HG03039 (cell line): ENCODE measurements at regions not wholly inside any gene's neighbourhood (a gene's known extent, or its start where the extent isn't known, plus 50 kb on each side); places are given as distances from the start of the nearest gene placed in this dataset.

Experiments
- ATAC-seq: cut with Tn5 transposase; IDR thresholded peaks from one replicate; pipeline ENCODE4 v1.9.1; 2021; ENCODE audit warnings: mild to moderate bottlenecking, moderate library complexity; ENCODE audit not compliant: unreplicated experiment

DNA sequence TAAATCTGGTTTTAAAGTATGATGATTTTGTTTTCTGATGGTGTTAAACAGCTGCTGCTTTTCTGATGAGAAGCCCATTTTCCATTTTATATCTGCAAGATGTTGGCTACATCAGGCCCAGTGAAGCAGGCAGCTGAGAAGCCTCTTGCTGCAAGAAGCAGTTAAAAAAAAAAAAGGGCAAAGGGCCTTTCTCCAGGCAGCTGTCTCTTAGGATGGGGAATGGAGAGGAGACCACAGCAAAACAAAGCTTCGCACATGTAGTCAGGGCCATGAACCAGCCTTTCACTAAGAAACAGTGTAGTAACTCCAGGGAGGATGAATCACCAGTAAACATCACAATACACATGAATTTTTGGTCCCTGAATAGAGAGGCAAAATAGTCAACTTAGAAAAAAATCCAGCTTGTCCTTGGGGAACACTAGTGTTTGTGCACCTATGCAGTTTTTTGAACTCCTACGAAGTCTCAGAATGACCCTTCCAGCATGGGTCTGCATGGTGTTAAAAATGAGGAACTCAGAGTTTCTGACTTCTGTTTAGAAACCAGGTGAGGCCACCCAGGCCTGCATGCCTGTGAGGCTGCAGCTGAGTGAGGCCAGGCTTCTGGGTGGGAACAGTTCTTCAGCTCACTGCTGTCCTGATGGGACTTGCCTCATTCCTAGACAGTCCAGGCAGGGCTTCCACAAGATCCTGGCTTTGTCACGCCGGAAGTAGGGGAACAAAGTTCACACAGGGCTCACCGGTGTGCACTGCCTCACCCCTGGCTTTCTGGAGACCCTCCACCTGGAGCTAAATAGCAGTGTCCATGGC, 518.7 kb downstream of the MCTP2 start:
- no peak for ATAC-seq

DNA sequence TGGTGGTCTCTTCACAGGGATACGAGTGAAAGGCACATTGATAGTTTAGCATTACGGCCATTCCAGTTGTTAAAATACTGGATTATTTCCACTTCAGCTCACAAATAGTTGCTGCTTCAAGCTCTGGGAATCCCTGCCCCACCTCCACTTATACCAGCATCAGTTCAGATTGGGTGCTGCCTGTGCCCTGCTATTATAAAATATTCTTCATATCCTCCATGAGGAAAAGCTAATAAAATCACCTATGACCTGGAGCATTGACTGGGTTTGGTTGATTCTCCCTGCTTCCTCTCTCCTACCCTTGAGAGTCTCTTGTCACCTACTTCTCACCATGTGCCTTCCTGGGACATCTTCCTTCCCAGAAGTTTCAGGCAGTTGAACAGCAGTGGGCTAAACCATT, 529.0 kb downstream of the MCTP2 start:
- ATAC-seq = no peak

DNA sequence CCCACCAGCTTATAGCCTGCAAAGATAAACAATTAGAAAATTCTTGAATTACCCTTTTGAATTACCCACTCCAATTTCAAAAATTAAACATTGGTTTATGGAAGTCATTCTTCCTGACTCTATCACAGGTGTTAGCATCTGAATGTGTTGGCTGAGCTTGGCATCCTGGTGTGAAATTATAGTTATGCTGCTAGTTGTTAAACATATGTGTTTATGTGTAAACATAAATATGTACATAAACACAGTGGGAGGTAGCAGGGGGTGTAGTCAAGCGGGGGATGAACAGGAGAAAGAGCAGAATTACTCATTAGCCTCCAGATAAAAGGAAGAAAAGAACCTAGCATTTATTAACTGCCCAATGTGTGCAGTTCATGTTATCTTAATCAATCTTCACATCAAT, 530.2 kb downstream of the MCTP2 start:
- ATAC-seq = no peak

GRCh38 chr15:94769089-94769488, 537.7 kb downstream of the MCTP2 start:
- ATAC-seq = no peak

DNA sequence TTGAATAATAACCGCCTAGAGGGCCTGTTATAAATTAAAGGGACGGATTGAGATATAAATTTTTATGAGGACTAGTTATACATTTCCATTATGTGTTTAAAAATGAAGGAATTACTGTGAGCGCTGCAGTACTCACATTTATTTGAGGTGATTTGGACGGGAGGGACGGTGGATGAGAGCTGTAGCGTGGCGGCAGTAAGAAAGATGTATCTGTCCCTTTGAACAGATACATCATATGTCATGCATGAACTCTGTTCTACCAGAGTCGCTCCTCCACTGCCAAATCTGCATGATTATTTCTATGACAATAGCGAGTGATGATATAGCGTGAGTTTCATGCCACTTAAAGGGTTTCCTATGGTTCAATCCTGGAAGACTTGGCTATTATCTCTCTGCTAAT, 538.8 kb downstream of the MCTP2 start:
- ATAC-seq = no peak

- no peak for ATAC-seq
These were observed 545.7 kb downstream of the MCTP2 start for GRCh38 chr15:94777037-94777436.

GRCh38 chr15:94778840-94779239, 547.5 kb downstream of the MCTP2 start:
- ATAC-seq = no peak

GRCh38 chr15:94780166-94780565, 548.8 kb downstream of the MCTP2 start:
- no peak for ATAC-seq

DNA sequence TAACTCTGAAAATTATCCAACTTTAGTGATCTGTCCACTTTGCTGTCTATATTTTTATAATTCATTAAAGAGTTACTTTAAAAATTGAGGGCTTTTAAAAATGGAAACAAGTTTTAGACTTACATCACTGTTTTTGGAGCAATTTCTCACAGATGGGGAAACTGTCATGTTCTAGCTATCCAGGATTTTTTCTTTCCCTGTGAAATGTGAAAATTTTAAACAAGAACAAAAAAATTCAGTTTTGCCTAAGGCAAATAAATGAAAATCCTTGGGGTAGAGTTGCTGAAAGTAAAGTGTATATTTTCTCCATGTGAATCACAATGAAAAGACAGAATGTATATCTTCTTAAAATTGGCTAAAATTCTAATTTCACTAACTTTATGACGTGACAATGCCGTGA, 553.7 kb downstream of the MCTP2 start:
- ATAC-seq = no peak

DNA sequence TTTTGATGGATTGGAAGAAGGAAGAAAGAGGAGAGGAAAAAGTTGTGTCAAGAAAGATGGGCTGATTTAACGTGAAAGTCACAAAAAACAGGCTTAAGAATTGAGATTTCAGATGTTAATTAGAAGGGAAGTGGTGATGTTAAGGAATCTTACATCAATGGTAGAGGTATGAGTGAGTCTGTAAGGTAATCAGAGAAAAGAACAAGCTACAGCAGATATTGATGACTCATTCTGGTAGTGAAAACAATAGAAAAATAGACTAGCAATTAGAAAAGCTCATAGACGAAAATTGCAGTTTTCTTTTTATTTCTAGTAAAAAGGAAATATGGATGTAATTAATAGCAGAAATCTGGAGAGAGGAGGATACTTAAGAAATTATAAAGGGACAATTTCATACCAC, 559.6 kb downstream of the MCTP2 start:
- ATAC-seq = no peak

DNA sequence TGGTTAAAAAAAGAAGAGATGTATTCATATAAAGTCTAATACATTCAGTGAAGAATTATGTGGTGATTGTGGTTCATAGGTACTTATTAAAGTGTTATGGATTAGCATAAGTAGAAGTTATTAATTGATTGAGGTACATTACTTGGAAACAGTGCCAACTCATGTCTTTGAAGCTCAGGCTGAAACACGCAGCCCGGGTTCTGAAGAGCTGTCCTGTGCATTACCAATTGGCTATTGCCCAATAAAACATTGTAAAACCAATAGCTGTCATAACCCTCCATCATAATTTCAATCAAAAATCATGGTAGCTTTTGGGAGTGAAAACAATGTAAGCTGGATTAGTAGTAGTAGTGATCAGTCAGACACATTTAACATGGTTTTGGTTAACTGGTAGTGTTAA, 560.1 kb downstream of the MCTP2 start:
- ATAC-seq = no peak

DNA sequence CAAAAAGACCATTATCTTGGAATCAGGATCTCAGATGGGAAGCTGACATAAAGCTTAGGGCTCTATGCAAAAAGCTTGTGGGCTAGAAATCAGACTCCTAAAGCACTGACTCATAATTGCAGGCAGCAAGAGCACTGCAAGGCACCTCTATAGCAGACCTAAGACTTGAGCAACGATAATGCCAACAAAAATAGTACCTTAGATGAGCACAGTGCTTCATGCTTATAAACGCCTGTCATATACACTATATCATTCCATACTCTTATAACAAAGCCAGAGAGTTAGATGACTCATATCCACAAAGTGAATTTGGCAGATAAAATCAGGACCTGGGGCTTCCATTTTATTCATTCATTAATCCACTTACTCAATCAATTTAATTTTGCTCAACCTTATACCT, 560.8 kb downstream of the MCTP2 start:
- no peak for ATAC-seq

- no peak for ATAC-seq
These were observed 561.8 kb downstream of the MCTP2 start for GRCh38 chr15:94793207-94793606.

DNA sequence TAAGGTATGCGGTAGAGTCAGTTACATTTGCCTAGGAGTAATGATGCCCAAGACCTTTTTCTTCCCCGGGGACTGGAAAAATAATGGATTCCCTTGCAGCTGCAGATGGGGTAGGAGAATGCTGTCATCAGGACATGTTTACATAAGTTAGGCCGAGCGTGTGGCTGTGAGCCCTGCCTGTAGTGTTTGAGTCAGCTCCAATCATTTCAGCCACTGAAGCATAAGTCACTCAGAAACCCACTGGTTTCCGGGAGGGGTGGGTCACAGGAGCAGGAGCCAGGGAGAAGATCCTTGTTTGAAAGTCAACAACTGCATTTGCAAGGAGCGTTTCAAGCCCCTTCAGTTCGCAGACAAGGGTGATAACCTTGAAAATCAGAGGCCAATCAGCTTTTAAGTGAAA, 562.3 kb downstream of the MCTP2 start:
- ATAC-seq = no peak

DNA sequence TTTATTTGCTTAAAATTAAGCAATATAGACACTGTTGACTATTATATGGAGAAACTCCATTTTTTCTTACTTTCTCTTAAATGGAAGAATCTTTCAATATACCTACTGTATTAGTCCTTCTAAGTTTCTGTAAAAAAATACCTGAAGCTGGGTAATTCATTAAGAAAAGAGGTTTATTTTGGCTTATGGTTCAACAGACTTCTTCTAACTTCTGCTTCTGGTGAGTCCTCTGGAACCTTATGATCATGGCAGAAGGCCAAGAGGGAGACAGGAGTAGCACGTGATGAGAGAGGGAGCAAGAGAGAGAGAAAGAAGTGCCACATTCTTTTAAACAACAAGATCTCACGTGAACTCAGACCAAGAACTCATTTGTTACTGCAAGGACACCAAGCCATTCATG, 573.3 kb downstream of the MCTP2 start:
- no peak for ATAC-seq

DNA sequence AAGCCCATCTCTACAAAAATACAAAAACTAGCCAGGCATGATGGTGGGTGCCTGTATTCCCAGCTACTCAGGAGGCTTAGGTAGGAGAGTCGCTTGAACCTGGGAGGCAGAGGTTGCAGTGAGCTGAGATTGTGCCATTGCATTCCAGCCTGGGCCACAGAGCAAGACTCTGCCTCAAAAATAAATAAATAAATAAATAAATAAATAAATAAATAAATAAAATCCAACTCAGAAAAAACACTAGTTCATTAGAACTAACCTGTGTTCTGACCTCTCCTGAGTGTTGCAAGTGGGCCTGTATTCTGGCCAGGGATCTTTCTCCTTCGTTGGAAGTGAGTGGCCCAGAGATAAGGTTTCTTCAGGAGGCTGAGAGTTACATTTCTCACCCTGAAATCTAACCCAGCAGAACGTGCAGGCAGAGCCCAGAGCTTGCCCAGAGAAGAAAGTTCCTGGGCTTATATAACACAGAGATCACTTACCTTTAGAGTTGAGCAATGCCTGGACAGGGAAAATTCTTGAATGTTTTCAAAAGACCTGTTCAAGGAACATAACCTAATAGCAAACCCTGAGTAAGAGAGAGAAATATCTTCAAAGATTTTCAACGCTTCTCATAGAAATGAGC, 583.9 kb downstream of the MCTP2 start:
- no peak for ATAC-seq

GRCh38 chr15:94815914-94816313, 584.6 kb downstream of the MCTP2 start:
- no peak for ATAC-seq

DNA sequence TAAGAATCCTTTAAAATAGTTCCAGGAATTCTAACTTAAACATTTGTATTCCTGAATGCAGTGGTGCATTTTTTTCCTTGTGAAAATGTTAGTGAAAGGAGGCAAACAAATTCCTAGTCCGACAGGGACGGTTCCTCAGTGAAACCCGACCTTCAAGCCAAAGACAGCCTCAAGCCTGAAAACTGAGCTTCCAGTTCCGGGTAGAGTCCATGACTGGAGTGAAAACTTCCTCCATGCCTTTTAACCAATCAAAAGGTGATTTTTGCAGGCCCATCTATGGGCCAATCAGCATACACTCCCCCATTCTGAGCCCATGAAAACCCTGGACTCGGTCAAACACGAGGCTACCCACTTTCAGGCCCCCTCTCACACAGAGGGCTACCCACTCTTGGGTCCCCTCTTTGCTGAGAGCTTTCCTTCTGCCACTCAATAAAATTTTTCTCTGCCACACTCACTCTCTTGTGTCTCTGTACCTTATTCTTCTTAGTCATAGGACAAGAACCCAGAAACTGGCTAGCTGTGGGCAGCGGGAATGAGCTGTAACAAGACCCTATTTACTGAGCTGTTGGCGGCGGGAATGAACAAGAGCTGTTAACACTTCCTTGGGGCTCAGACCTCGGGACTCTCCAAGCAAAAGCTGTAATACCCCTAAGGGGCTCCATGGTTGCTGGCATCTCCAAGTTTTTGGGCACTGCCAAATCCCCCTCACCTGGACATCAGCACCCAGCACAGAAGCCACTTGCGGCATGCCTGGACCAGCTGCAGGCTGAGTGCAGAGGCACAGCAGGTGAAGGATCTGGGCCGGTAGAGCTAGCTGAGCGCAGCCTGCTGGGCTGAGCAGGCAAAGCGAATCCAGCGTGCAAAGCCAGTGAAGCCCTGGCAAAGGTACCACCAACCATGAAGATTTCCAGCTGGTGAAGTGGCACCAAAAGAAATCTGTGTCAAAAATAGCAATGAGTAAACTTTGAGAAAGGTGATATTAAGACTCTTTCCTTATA, 598.8 kb downstream of the MCTP2 start:
- no peak for ATAC-seq

GRCh38 chr15:94834000-94834399, 602.6 kb downstream of the MCTP2 start:
- ATAC-seq = no peak

GRCh38 chr15:94834494-94834893, 603.1 kb downstream of the MCTP2 start:
- no peak for ATAC-seq

DNA sequence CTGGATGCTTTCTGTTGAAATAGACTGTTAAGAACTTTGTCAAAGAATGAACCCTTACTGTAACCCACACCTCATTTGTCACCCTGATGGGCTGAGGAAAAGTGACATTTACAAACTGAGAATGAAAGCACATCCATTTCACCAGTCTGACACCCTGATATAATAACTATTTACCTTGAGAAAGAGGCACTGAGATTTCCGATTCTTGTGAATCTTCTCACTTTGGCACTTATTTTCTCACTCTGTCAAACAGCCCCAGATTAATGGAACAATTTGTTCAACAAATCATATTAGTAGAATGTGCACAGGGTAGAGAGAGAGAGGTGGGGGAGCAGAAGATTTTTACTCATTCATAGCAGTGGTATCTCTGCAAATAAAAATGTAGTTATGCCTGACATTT, 606.9 kb downstream of the MCTP2 start:
- no peak for ATAC-seq
